ENCODE measurements at regions not wholly inside any gene's neighbourhood (a gene's known extent, or its start where the extent isn't known, plus 50 kb on each side); places are given as distances from the start of the nearest gene placed in this dataset.

- Histone ChIP-seq H4K91ac (ENCODE audit: low read length) (no peak overlapping the region), H3K14ac (ENCODE audit: low read length in 2 of 2) (no peak overlapping the region), H3K79me1 (replicated peaks; ENCODE audit: low read length, poor library complexity, severe bottlenecking) (no peaks in the 10 kb centered on the region), H3K4me3 (ENCODE audit: insufficient read depth in 1 of 2, low read depth in 1 of 2, low read length in 2 of 2) (no peak overlapping the region), H3K36me3 (ENCODE audit: control insufficient read depth in 1 of 2, insufficient read depth in 2 of 2, low read depth in 1 of 2, low read length in 2 of 2) (no peaks in the 10 kb centered on the region), H3K4ac (ENCODE audit: low read depth in 1 of 2, low read length in 2 of 2) (no peak overlapping the region), H2BK5ac (ENCODE audit: low read depth, low read length, poor library complexity, severe bottlenecking) (no peak overlapping the region), H3K27me3 (ENCODE audit: control insufficient read depth in 1 of 2, insufficient read depth in 1 of 2, low read length in 2 of 2) (no peaks in the 10 kb centered on the region), H3K18ac (ENCODE audit: low read depth in 1 of 2, low read length in 2 of 2) (no peak overlapping the region), H2AK5ac (ENCODE audit: low read length, severe bottlenecking) (no peak overlapping the region), H2BK120ac (ENCODE audit: low read depth, low read length) (no peak overlapping the region), H3K4me2 (ENCODE audit: low read length, poor library complexity, severe bottlenecking) (no peak overlapping the region), H2AFZ (ENCODE audit: low read depth, low read length) (no peak overlapping the region), H3K9me3 (ENCODE audit: control insufficient read depth, low read length) (peaks cover 5% of the 10 kb centered on the region), H3K27ac (ENCODE audit: low read length, poor library complexity, severe bottlenecking) (no peak overlapping the region), H3K9ac (ENCODE audit: low read length) (no peak overlapping the region), H4K8ac (ENCODE audit: low read length) (no peak overlapping the region), H3K23ac (ENCODE audit: low read length in 2 of 2) (no peak overlapping the region), H2BK15ac (ENCODE audit: low read depth, poor library complexity, severe bottlenecking) (no peak overlapping the region), H3K4me1 (ENCODE audit: control insufficient read depth, insufficient read depth, low read depth, low read length) (no peaks in the 10 kb centered on the region), H2BK12ac (ENCODE audit: low read length in 2 of 2) (no peak overlapping the region)
- no peak for DNase-seq
Measured at GRCh38 chr3:87468938-87469337, 192.6 kb upstream of the POU1F1 start.

- H3K4me2 ChIP-seq (ENCODE audit: low read length, poor library complexity, severe bottlenecking) = no peak overlapping the region
- H2BK12ac ChIP-seq (ENCODE audit: low read length in 2 of 2) = no peak overlapping the region
- no peaks in the 10 kb centered on the region for H3K79me1 ChIP-seq (replicated peaks; ENCODE audit: low read length, poor library complexity, severe bottlenecking)
- 50% methylated on average over 1 of the region's 2 CpGs for WGBS
- no peaks in the 10 kb centered on the region for H3K4me1 ChIP-seq (ENCODE audit: control insufficient read depth, insufficient read depth, low read depth, low read length)
- no peak overlapping the region for H3K14ac ChIP-seq (ENCODE audit: low read length in 2 of 2)
- no peak for DNase-seq
- H2BK15ac ChIP-seq (ENCODE audit: low read depth, poor library complexity, severe bottlenecking) = no peak overlapping the region
- H3K18ac ChIP-seq (ENCODE audit: low read depth in 1 of 2, low read length in 2 of 2) = no peak overlapping the region
- no peak overlapping the region for H3K4ac ChIP-seq (ENCODE audit: low read depth in 1 of 2, low read length in 2 of 2)
- no peaks in the 10 kb centered on the region for H3K27me3 ChIP-seq (ENCODE audit: control insufficient read depth in 1 of 2, insufficient read depth in 1 of 2, low read length in 2 of 2)
- H2AK5ac ChIP-seq (ENCODE audit: low read length, severe bottlenecking) = no peak overlapping the region
- no peak overlapping the region for H3K23ac ChIP-seq (ENCODE audit: low read length in 2 of 2)
- no peak overlapping the region for H2BK5ac ChIP-seq (ENCODE audit: low read depth, low read length, poor library complexity, severe bottlenecking)
- no peak overlapping the region for H3K9ac ChIP-seq (ENCODE audit: low read length)
- H3K27ac ChIP-seq (ENCODE audit: low read length, poor library complexity, severe bottlenecking) = no peak overlapping the region
- H2AFZ ChIP-seq (ENCODE audit: low read depth, low read length) = no peak overlapping the region
- no peak overlapping the region for H2BK120ac ChIP-seq (ENCODE audit: low read depth, low read length)
- no peaks in the 10 kb centered on the region for H3K36me3 ChIP-seq (ENCODE audit: control insufficient read depth in 1 of 2, insufficient read depth in 2 of 2, low read depth in 1 of 2, low read length in 2 of 2)
- H3K9me3 ChIP-seq (ENCODE audit: control insufficient read depth, low read length) = peaks cover 4% of the 10 kb centered on the region
- H4K8ac ChIP-seq (ENCODE audit: low read length) = no peak overlapping the region
- no peak overlapping the region for H4K91ac ChIP-seq (ENCODE audit: low read length)
- no peak overlapping the region for H3K4me3 ChIP-seq (ENCODE audit: insufficient read depth in 1 of 2, low read depth in 1 of 2, low read length in 2 of 2)
Measured at GRCh38 chr3:87468235-87468634, 191.9 kb upstream of the POU1F1 start.

- Histone ChIP-seq H3K27ac (ENCODE audit: low read length, poor library complexity, severe bottlenecking) (no peak overlapping the region), H2BK12ac (ENCODE audit: low read length in 2 of 2) (no peak overlapping the region)
Measured at GRCh38 chr3:87462228-87462627, 185.8 kb upstream of the POU1F1 start.

GRCh38 chr3:87461443-87461842, 185.1 kb upstream of the POU1F1 start:
- Histone ChIP-seq H3K79me1 (replicated peaks; ENCODE audit: low read length, poor library complexity, severe bottlenecking) (no peaks in the 10 kb centered on the region), H3K36me3 (ENCODE audit: control insufficient read depth in 1 of 2, insufficient read depth in 2 of 2, low read depth in 1 of 2, low read length in 2 of 2) (no peaks in the 10 kb centered on the region)

More at GRCh38 chr3:87462228-87462627, 185.8 kb upstream of the POU1F1 start:
- no peaks in the 10 kb centered on the region for H3K27me3 ChIP-seq (ENCODE audit: control insufficient read depth in 1 of 2, insufficient read depth in 1 of 2, low read length in 2 of 2)
- H2AK5ac ChIP-seq (ENCODE audit: low read length, severe bottlenecking) = no peak overlapping the region
- H4K8ac ChIP-seq (ENCODE audit: low read length) = no peak overlapping the region
- H2BK120ac ChIP-seq (ENCODE audit: low read depth, low read length) = no peak overlapping the region
- DNase-seq = no peak
- H3K9ac ChIP-seq (ENCODE audit: low read length) = no peak overlapping the region
- no peak overlapping the region for H3K4me2 ChIP-seq (ENCODE audit: low read length, poor library complexity, severe bottlenecking)
- no peak overlapping the region for H4K91ac ChIP-seq (ENCODE audit: low read length)
- H3K4me1 ChIP-seq (ENCODE audit: control insufficient read depth, insufficient read depth, low read depth, low read length) = no peaks in the 10 kb centered on the region
- peaks cover 4% of the 10 kb centered on the region for H3K9me3 ChIP-seq (ENCODE audit: control insufficient read depth, low read length)
- no peaks in the 10 kb centered on the region for H3K36me3 ChIP-seq (ENCODE audit: control insufficient read depth in 1 of 2, insufficient read depth in 2 of 2, low read depth in 1 of 2, low read length in 2 of 2)
- no peak overlapping the region for H3K4me3 ChIP-seq (ENCODE audit: insufficient read depth in 1 of 2, low read depth in 1 of 2, low read length in 2 of 2)
- no peak overlapping the region for H3K14ac ChIP-seq (ENCODE audit: low read length in 2 of 2)
- no peak overlapping the region for H3K4ac ChIP-seq (ENCODE audit: low read depth in 1 of 2, low read length in 2 of 2)
- no peak overlapping the region for H2BK5ac ChIP-seq (ENCODE audit: low read depth, low read length, poor library complexity, severe bottlenecking)
- H3K23ac ChIP-seq (ENCODE audit: low read length in 2 of 2) = no peak overlapping the region
- H3K79me1 ChIP-seq (replicated peaks; ENCODE audit: low read length, poor library complexity, severe bottlenecking) = no peaks in the 10 kb centered on the region
- no peak overlapping the region for H2BK15ac ChIP-seq (ENCODE audit: low read depth, poor library complexity, severe bottlenecking)
- no peak overlapping the region for H3K18ac ChIP-seq (ENCODE audit: low read depth in 1 of 2, low read length in 2 of 2)
- no peak overlapping the region for H2AFZ ChIP-seq (ENCODE audit: low read depth, low read length)

More at GRCh38 chr3:87461443-87461842, 185.1 kb upstream of the POU1F1 start:
- 70% methylated on average over 2 of the region's 2 CpGs for WGBS
- Histone ChIP-seq H2AK5ac (ENCODE audit: low read length, severe bottlenecking) (no peak overlapping the region), H3K4me3 (ENCODE audit: insufficient read depth in 1 of 2, low read depth in 1 of 2, low read length in 2 of 2) (no peak overlapping the region), H3K4ac (ENCODE audit: low read depth in 1 of 2, low read length in 2 of 2) (no peak overlapping the region), H2BK12ac (ENCODE audit: low read length in 2 of 2) (no peak overlapping the region), H3K18ac (ENCODE audit: low read depth in 1 of 2, low read length in 2 of 2) (no peak overlapping the region), H3K27ac (ENCODE audit: low read length, poor library complexity, severe bottlenecking) (no peak overlapping the region), H2BK15ac (ENCODE audit: low read depth, poor library complexity, severe bottlenecking) (no peak overlapping the region), H2AFZ (ENCODE audit: low read depth, low read length) (no peak overlapping the region), H3K9ac (ENCODE audit: low read length) (no peak overlapping the region), H3K27me3 (ENCODE audit: control insufficient read depth in 1 of 2, insufficient read depth in 1 of 2, low read length in 2 of 2) (no peaks in the 10 kb centered on the region), H3K23ac (ENCODE audit: low read length in 2 of 2) (no peak overlapping the region), H3K4me1 (ENCODE audit: control insufficient read depth, insufficient read depth, low read depth, low read length) (no peaks in the 10 kb centered on the region), H2BK120ac (ENCODE audit: low read depth, low read length) (no peak overlapping the region), H3K9me3 (ENCODE audit: control insufficient read depth, low read length) (peaks cover 4% of the 10 kb centered on the region), H3K4me2 (ENCODE audit: low read length, poor library complexity, severe bottlenecking) (no peak overlapping the region), H4K91ac (ENCODE audit: low read length) (no peak overlapping the region), H4K8ac (ENCODE audit: low read length) (no peak overlapping the region), H3K14ac (ENCODE audit: low read length in 2 of 2) (no peak overlapping the region), H2BK5ac (ENCODE audit: low read depth, low read length, poor library complexity, severe bottlenecking) (no peak overlapping the region)
- DNase-seq = no peak
